Type B pancreatic cell (in vitro differentiated cells): ENCODE measurements at regions not wholly inside any gene's neighbourhood (a gene's known extent, or its start where the extent isn't known, plus 50 kb on each side); places are given as distances from the start of the nearest gene placed in this dataset.

Experiments
- DNase-seq: peaks from one replicate; pipeline ENCODE4 v3.0.0; 2021; ENCODE audit warnings: mixed read lengths; ENCODE audit not compliant: unreplicated experiment; ENCODE audit errors: extremely low spot score
- H3K27ac Mint-ChIP-seq: 2 replicates; pipeline ENCODE4 v1.8.0; 2021; ENCODE audit warnings: mild to moderate bottlenecking, mixed read lengths
- H3K27me3 Mint-ChIP-seq: 2 replicates; pipeline ENCODE4 v1.8.0; 2021; ENCODE audit warnings: mixed read lengths
- H3K36me3 Mint-ChIP-seq: 2 replicates; pipeline ENCODE4 v1.8.0; 2021; ENCODE audit warnings: mixed read lengths
- H3K4me1 Mint-ChIP-seq: one replicate; pipeline ENCODE4 v1.8.0; 2021; ENCODE audit warnings: mixed read lengths; ENCODE audit not compliant: unreplicated experiment
- H3K4me3 Mint-ChIP-seq: 2 replicates; pipeline ENCODE4 v1.8.0; 2021; ENCODE audit warnings: mild to moderate bottlenecking, mixed read lengths
- H3K9me3 Mint-ChIP-seq: 2 replicates; pipeline ENCODE4 v1.8.0; 2021; ENCODE audit warnings: mixed read lengths
- CTCF ChIP-seq: fragments of 200-600 bp; sonication (generic); conservative IDR thresholded peaks from 2 replicates; pipeline ENCODE4 v1.5.0; 2021; ENCODE audit warnings: antibody characterized with exemption, mild to moderate bottlenecking

GRCh38 chr10:105347487-105347886, 706.4 kb downstream of the SORCS3 start:
- no peak for DNase-seq
- Mint-ChIP-seq H3K36me3 (no peaks in the 10 kb centered on the region), H3K9me3 (no peaks in the 10 kb centered on the region), H3K27me3 (peaks cover 10% of the 10 kb centered on the region), H3K4me3 (no peak overlapping the region), H3K27ac (no peak overlapping the region), H3K4me1 (peaks cover 3% of the 10 kb centered on the region)
- TF ChIP-seq CTCF: no peak

GRCh38 chr10:105342606-105343005, 701.5 kb downstream of the SORCS3 start:
- H3K4me3 Mint-ChIP-seq: no peak overlapping the region
- DNase-seq: no peak
- H3K27me3 Mint-ChIP-seq: peaks cover 3% of the 10 kb centered on the region
- peaks cover 4% of the 10 kb centered on the region for H3K4me1 Mint-ChIP-seq
- H3K9me3 Mint-ChIP-seq: no peaks in the 10 kb centered on the region
- no peaks in the 10 kb centered on the region for H3K36me3 Mint-ChIP-seq
- H3K27ac Mint-ChIP-seq: no peak overlapping the region
- no peak for TF ChIP-seq CTCF

GRCh38 chr10:105339669-105340068, 698.6 kb downstream of the SORCS3 start:
- no peak for DNase-seq
- Mint-ChIP-seq H3K9me3 (no peaks in the 10 kb centered on the region), H3K27me3 (no peaks in the 10 kb centered on the region), H3K27ac (no peak overlapping the region), H3K36me3 (no peaks in the 10 kb centered on the region), H3K4me3 (no peak overlapping the region), H3K4me1 (peaks cover 4% of the 10 kb centered on the region)
- no peak for TF ChIP-seq CTCF

GRCh38 chr10:105328503-105329133, 687.5 kb downstream of the SORCS3 start:
- Mint-ChIP-seq H3K4me3 (no peak overlapping the region), H3K27ac (no peak overlapping the region), H3K9me3 (no peaks in the 10 kb centered on the region), H3K4me1 (peaks cover 6% of the 10 kb centered on the region), H3K36me3 (no peaks in the 10 kb centered on the region), H3K27me3 (peaks cover 3% of the 10 kb centered on the region)
- no peak for TF ChIP-seq CTCF
- no peak for DNase-seq
